ENCODE measurements at regions not wholly inside any gene's neighbourhood (a gene's known extent, or its start where the extent isn't known, plus 50 kb on each side); places are given as distances from the start of the nearest gene placed in this dataset.

- no peak for TF ChIP-seq CTCF (IDR thresholded peaks at IDR 0.05)
- TF ChIP-seq POLR2A (IDR thresholded peaks at IDR 0.05) = no peak
These were observed 401.7 kb downstream of the IRS2 start for GRCh38 chr13:109384491-109385241.
